ACC112 (cell line): ENCODE measurements at regions not wholly inside any gene's neighbourhood (a gene's known extent, or its start where the extent isn't known, plus 50 kb on each side); places are given as distances from the start of the nearest gene placed in this dataset.

Experiments used
- H2AFZ ChIP-seq: fragments of 200-600 bp; sonication (generic); one replicate; pipeline ENCODE4 v1.6.0; 2017; ENCODE audit warnings: antibody characterized with exemption, low read length; ENCODE audit not compliant: unreplicated experiment
- H3K27ac ChIP-seq: fragments of 200-600 bp; sonication (generic); 2 replicates; pipeline ENCODE4 v1.5.1; 2014; ENCODE audit warnings: low read depth, mild to moderate bottlenecking, antibody characterized with exemption, low read length, moderate library complexity
- H3K27me3 ChIP-seq: fragments of 200-600 bp; sonication (generic); 2 replicates; pipeline ENCODE4 v1.6.1; 2014; ENCODE audit warnings: mild to moderate bottlenecking, antibody characterized with exemption, low read length, moderate library complexity, mixed read lengths; ENCODE audit not compliant: insufficient read depth
- H3K36me3 ChIP-seq: fragments of 200-600 bp; sonication (generic); 2 replicates; pipeline ENCODE4 v1.6.1; 2016; ENCODE audit warnings: mild to moderate bottlenecking, antibody characterized with exemption, low read length, moderate library complexity, mixed read lengths; ENCODE audit not compliant: insufficient read depth
- H3K4me1 ChIP-seq: fragments of 200-600 bp; sonication (generic); one replicate; pipeline ENCODE4 v1.6.1; 2016; ENCODE audit warnings: low read length, mixed read lengths; ENCODE audit not compliant: insufficient read depth, unreplicated experiment, control insufficient read depth
- H3K4me3 ChIP-seq: fragments of 200-600 bp; sonication (generic); 2 replicates; pipeline ENCODE4 v1.5.1; 2014; ENCODE audit warnings: mild to moderate bottlenecking, low read depth, low read length
- H3K79me2 ChIP-seq: fragments of 200-600 bp; sonication (generic); one replicate; pipeline ENCODE4 v1.6.0; 2016; ENCODE audit warnings: low read length; ENCODE audit not compliant: control insufficient read depth, unreplicated experiment, insufficient read depth

DNA sequence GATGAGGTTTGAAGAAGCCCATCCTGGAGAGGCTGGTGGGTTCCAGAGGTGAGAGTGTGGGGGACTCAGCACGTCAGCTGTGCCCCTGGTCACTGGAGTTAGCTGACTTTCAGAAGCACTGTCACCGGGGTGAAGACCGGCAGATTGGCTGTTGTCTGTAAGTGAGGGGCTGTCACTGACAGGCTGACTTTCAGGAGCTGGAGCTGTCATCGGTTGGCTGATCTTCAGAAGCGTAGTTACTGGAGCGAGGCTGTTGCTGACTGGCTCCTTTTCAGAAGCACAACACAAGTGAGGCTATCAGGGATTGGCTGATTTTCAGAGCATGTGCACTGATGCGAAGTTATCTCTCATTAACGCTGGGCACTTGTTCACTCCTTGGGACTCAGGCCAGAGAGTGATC, 738.4 kb upstream of the ID2 start:
- Histone ChIP-seq H3K36me3 (no peaks in the 10 kb centered on the region), H3K27ac (no peak overlapping the region), H3K4me1 (no peaks in the 10 kb centered on the region), H2AFZ (no peak overlapping the region), H3K79me2 (no peaks in the 10 kb centered on the region), H3K27me3 (no peaks in the 10 kb centered on the region), H3K4me3 (no peak overlapping the region)

DNA sequence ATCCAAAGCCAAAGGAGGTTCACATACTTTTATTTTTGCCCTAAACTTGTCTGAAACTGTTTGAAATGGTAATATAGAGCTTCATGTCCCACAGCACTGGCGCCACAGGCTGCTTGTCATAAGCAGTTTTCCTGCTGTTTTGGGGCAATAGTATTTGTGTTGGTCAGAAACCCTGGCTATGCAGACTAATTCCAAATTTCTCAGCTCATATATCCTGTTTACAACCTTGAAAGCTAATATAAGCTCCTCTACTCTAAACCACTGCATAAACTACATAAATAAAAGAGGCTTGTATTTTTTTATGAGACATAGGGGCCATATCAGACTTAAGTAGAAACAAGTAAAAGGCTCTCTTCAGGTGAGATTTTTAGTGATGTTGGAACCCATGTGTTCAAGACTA, 736.8 kb upstream of the ID2 start:
- Histone ChIP-seq H3K4me1 (no peaks in the 10 kb centered on the region), H3K36me3 (no peaks in the 10 kb centered on the region), H3K27me3 (no peaks in the 10 kb centered on the region), H3K4me3 (no peak overlapping the region), H2AFZ (no peak overlapping the region), H3K27ac (no peak overlapping the region), H3K79me2 (no peaks in the 10 kb centered on the region)

DNA sequence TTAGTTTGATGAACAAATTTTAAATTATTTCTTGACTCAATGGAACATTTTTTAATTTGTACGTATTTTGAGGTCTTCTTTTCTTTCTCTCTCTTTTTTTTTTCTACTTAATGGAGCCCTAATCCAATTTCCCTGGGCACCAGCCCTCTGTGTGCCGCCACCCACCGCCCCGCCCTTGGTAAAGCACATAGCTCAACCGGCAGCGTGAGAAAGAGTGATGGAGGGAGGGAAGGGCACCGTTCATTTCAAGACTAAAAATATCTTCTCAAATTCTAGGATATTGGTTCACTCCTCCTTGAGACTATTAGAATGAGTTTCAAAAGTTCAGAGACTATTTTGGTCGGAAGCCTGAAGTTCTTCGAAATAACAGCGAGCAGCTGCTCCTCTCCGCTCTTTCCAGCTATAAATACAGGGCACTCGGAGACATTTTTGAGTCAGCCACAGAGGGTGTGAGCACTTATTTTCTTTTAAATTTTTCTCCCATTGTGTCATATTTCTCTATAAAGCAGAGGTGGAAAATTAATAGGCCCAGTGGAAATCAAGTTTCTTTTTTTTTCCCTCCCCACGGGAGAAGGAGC, 731.7 kb upstream of the ID2 start:
- Histone ChIP-seq H2AFZ (no peak overlapping the region), H3K36me3 (no peaks in the 10 kb centered on the region), H3K4me1 (no peaks in the 10 kb centered on the region), H3K27me3 (no peaks in the 10 kb centered on the region), H3K79me2 (no peaks in the 10 kb centered on the region), H3K27ac (no peak overlapping the region), H3K4me3 (no peak overlapping the region)

DNA sequence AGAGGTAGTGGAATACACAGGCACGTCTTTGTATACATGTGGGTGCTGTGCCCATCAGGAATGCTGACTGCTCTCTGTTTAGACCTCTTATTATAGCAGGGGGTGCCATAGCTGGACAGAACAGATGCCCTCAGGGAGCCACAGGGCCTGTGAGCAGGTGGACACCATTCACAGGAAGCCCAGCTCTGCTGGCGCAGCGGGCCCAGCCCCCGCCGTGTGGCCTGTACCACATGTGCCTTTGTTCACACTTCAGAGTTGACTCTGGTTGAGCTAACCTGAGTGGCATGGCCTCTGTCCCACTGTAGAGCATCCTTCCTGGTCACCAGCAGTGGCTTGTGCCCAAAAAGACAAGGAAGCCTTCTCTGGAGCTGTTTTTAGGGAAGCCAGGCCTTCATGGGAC, 730.9 kb upstream of the ID2 start:
- Histone ChIP-seq H3K4me1 (no peaks in the 10 kb centered on the region), H3K79me2 (no peaks in the 10 kb centered on the region), H3K27ac (no peak overlapping the region), H3K27me3 (no peaks in the 10 kb centered on the region), H2AFZ (no peak overlapping the region), H3K36me3 (no peaks in the 10 kb centered on the region), H3K4me3 (no peak overlapping the region)

DNA sequence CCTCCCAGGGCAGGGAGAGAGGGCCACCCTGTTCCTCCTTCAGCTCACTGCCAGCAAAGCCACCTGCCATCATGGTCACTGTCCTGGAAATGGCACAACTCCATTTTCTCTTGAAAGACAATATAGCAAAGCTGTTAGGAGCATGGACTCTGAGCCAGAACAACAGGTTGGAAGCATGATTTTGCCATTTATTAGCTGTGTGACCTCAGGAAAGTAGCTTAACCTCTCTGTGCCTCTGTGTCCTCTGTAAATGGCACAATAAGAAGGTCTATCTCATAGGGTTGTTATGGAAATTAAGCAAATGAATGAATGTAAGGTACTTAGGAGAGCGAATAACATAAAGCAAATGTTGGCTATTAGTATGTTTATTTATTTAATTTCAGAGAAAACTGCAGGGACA, 730.4 kb upstream of the ID2 start:
- Histone ChIP-seq H3K79me2 (no peaks in the 10 kb centered on the region), H2AFZ (no peak overlapping the region), H3K36me3 (no peaks in the 10 kb centered on the region), H3K27ac (no peak overlapping the region), H3K4me3 (no peak overlapping the region), H3K4me1 (no peaks in the 10 kb centered on the region), H3K27me3 (no peaks in the 10 kb centered on the region)

DNA sequence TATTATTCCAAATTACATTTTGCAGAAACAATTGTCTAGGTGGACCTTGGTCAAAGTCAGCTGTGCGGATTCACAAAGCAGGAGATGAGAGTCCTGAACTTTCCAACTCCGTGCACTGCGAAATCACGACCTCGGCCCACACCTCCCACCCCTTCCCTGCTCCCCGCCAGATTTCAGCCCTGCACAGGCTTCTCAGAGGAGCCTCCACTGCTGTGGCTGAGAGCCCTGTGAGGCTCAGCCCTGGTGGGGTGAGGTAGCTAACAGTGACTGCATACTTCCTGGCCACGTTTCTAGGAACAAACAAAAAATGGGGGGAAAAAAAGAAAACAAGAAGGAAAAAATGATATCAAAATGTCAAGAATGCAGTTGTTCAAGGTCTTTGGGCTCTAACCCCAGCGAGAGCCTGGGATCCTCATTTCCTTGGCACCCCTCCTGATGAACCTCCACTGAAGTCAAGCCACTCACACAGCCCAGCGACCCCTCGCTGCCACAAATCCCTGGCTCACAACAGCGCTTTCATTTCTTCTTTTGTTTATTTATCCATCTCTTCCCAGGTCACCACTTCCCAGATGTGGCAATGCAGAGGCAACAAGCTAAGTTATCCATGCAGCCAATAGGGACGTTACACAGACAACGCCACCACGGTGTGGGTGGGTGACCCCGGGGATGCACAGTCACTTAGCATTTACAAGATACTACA, 729.7 kb upstream of the ID2 start:
- H3K4me3 ChIP-seq = no peak overlapping the region
- H3K36me3 ChIP-seq = no peaks in the 10 kb centered on the region
- H3K4me1 ChIP-seq = no peaks in the 10 kb centered on the region
- H3K79me2 ChIP-seq = no peaks in the 10 kb centered on the region
- H3K27ac ChIP-seq = no peak overlapping the region
- H2AFZ ChIP-seq = no peak overlapping the region
- H3K27me3 ChIP-seq = no peaks in the 10 kb centered on the region

DNA sequence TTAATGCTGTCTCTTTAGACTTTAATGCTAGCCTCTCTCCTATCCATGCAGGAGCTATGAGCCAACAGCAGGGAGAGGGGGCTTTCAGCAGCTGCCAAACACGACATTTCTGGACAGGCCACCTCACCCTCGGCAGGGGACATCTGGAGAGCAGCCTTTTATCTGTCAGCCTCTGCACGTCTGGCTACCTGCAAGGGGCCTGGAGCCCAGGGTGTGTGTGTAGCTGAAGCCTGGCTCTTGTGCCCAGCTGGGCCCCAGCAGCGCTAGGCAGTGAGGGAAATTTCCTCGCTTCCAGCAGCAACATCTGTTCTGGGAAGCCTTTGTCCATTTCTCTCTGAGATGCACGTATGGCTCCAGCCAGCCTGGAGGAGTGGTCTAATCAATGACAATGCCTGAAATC, 728.7 kb upstream of the ID2 start:
- H3K27ac ChIP-seq = no peak overlapping the region
- no peaks in the 10 kb centered on the region for H3K27me3 ChIP-seq
- no peaks in the 10 kb centered on the region for H3K79me2 ChIP-seq
- H3K36me3 ChIP-seq = no peaks in the 10 kb centered on the region
- H3K4me1 ChIP-seq = no peaks in the 10 kb centered on the region
- H3K4me3 ChIP-seq = no peak overlapping the region
- no peak overlapping the region for H2AFZ ChIP-seq

DNA sequence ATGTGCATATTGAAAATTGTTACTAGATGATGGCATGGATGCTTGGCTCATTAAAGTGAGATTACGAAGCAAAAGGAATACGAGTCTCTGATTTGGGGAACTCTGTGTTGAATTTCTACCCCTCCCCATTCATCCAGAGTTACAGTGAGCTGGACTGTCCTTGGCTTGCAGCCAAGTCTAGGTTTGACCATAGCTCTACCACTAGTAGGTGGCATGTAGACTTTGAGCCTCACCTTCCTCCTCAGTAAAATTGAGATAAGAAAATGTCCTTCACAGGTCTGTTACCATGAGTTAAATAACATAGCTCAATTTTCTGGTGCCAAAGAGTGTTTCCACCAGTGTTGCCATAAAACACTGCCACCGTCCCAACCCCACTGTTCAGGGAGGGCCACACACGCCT, 727.6 kb upstream of the ID2 start:
- Histone ChIP-seq H3K4me3 (no peak overlapping the region), H3K36me3 (no peaks in the 10 kb centered on the region), H3K4me1 (no peaks in the 10 kb centered on the region), H3K79me2 (no peaks in the 10 kb centered on the region), H3K27me3 (no peaks in the 10 kb centered on the region), H2AFZ (no peak overlapping the region), H3K27ac (no peak overlapping the region)

DNA sequence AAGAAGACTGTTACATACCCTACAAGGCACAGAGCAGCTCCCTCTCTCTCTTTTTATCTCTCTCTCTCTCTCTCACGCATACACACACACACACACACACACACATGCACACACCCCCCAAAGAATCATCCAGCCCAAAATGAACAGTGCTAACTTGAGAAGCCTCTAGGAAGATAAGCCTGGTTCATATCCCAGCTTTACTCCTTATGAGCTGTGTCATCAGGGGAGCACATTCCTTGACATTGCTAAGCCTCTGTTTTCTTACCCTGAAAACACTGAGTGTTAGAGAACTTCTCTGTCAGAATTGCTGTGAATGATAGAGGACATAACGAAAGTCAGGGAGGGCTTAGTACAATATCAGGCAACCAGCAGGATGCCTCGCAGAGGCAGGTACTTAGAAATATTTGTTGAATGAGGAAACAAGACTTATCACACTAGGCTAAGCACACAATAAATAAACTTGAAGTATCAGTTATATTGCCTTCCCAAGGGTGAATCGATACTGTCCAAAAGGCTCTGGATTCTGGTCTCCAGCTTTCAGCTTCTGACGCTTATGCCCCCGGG, 725.6 kb upstream of the ID2 start:
- no peaks in the 10 kb centered on the region for H3K27me3 ChIP-seq
- H3K36me3 ChIP-seq = no peaks in the 10 kb centered on the region

DNA sequence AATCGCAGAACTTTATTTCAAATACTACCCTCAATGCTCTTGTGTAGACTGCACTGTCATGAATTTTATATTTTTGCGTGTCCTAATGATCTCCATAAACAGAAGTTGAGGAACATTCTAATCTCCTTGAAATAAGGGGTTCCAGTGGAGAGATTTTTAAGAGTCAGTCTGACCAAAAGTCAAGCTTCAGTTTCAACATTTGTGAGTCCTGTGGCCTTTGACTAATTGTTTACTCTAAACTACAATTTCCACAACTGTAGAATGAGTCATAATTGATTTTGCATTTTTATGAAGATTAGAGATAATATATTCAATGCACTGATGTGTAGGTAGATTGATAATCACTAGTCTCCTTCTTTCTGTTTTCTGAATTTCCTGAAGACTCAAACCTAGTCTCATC, 720.3 kb upstream of the ID2 start:
- Histone ChIP-seq H3K4me1 (no peaks in the 10 kb centered on the region), H2AFZ (no peak overlapping the region), H3K27me3 (no peaks in the 10 kb centered on the region), H3K27ac (no peak overlapping the region), H3K79me2 (no peaks in the 10 kb centered on the region), H3K36me3 (no peaks in the 10 kb centered on the region), H3K4me3 (no peak overlapping the region)

More for the DNA sequence above, 725.6 kb upstream of the ID2 start:
- no peak overlapping the region for H3K4me3 ChIP-seq
- no peaks in the 10 kb centered on the region for H3K79me2 ChIP-seq
- no peak overlapping the region for H3K27ac ChIP-seq
- no peaks in the 10 kb centered on the region for H3K4me1 ChIP-seq
- no peak overlapping the region for H2AFZ ChIP-seq

DNA sequence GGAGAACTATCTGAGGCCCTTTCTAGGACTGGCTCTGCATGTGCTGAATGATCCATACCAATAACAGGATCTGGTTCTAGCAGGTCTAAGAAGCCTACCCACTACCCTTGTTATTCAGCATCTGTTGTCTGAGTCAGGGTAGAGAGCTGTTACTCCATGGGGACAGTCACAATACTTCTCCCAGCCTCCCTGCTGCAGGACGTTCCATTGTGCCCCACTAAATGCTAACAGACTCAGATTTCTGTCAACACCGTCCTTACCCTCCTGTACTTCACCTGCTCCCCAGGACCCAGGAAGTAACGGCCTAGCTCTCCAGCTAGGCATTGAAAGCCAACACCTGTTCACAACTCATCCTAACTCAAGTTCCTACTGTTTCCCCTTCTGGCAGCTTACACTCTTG, 719.7 kb upstream of the ID2 start:
- Histone ChIP-seq H3K27ac (no peak overlapping the region), H2AFZ (no peak overlapping the region), H3K4me1 (no peaks in the 10 kb centered on the region), H3K79me2 (no peaks in the 10 kb centered on the region), H3K36me3 (no peaks in the 10 kb centered on the region), H3K4me3 (no peak overlapping the region), H3K27me3 (no peaks in the 10 kb centered on the region)
